T-helper 2 cell (primary cell): ENCODE measurements at regions not wholly inside any gene's neighbourhood (a gene's known extent, or its start where the extent isn't known, plus 50 kb on each side); places are given as distances from the start of the nearest gene placed in this dataset.

ENCODE experiments used
- DNase-seq, 5 experiments: peaks; one replicate each; pipeline versions ENCODE4 v3.0.0 to v3.0.0-alpha.2; 2012 to 2022

GRCh38 chr14:95410838-95411237 lies 91.1 kb upstream of the CLMN start:
- no peak for DNase-seq

GRCh38 chr14:95409477-95410272 lies 90.0 kb upstream of the CLMN start:
- no peak for DNase-seq

- no peak for DNase-seq
These were observed 89.2 kb upstream of the CLMN start for GRCh38 chr14:95408731-95409476.

- DNase-seq = no peak
These were observed 87.6 kb upstream of the CLMN start for GRCh38 chr14:95407354-95407753.

- DNase-seq = no peak
These were observed 87.1 kb upstream of the CLMN start for GRCh38 chr14:95406756-95407277.

- DNase-seq = no peak
These were observed 84.9 kb upstream of the CLMN start for GRCh38 chr14:95404583-95404982.

- no peak for DNase-seq
These were observed 82.9 kb upstream of the CLMN start for GRCh38 chr14:95402578-95402977.

GRCh38 chr14:95402176-95402575 lies 82.5 kb upstream of the CLMN start:
- DNase-seq = no peak

GRCh38 chr14:95398630-95399547 lies 79.2 kb upstream of the CLMN start:
- DNase-seq = no peak

- no peak for DNase-seq
These were observed 77.6 kb upstream of the CLMN start for GRCh38 chr14:95397325-95397724.

GRCh38 chr14:95396221-95396620 lies 76.5 kb upstream of the CLMN start:
- DNase-seq = no peak

GRCh38 chr14:95395098-95395737 lies 75.5 kb upstream of the CLMN start:
- no peak for DNase-seq

GRCh38 chr14:95394297-95395097 lies 74.8 kb upstream of the CLMN start:
- DNase-seq = no peak

- DNase-seq = no peak
These were observed 73.1 kb upstream of the CLMN start for GRCh38 chr14:95392841-95393240.

GRCh38 chr14:95391331-95391730 lies 71.6 kb upstream of the CLMN start:
- DNase-seq = no peak

GRCh38 chr14:95389471-95390011 lies 69.8 kb upstream of the CLMN start:
- DNase-seq = no peak

GRCh38 chr14:95388699-95389098 lies 69.0 kb upstream of the CLMN start:
- DNase-seq = no peak

GRCh38 chr14:95387826-95388445 lies 68.2 kb upstream of the CLMN start:
- no peak for DNase-seq

GRCh38 chr14:95386536-95387095 lies 66.9 kb upstream of the CLMN start:
- no peak for DNase-seq

GRCh38 chr14:95385701-95386100 lies 66.0 kb upstream of the CLMN start:
- no peak for DNase-seq
